ENCODE measurements at regions not wholly inside any gene's neighbourhood (a gene's known extent, or its start where the extent isn't known, plus 50 kb on each side); places are given as distances from the start of the nearest gene placed in this dataset.

DNA sequence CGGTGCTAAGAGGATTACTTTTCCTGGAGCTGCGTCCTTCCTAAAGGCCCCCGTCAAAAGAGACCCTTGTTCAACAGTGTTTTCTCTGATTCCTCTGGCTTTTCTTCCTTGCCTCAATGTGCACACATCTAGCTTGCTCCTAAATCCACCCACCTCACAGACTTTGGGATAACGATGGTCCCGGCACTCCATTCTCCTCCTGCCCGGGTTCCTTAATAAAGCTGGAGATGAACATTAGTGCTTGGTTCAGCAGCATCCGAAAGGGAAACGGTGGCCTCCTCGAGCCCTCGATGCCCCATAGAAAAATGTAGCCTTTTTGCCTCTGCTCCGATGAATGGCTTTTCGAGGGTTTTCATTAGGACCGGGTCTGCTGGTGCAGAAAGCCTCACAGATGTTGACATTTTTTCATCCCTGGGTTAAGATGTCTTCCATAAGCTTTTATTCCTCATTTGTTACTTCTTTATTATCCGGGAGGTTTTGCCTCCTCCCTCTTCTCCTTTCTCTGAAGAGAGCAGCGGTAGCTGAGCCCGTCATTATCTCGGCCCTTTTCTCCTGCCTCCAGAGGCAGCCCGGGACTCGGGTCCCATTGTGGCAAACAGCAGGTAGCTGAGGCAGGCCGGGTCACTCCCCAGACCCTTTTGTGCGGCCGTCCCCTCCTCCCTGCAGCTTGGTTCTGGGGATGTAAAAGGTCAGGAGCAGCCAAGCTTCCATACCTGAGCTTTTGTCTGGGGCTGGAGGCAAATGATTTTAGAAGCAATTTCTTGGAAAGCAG, 64.6 kb downstream of the CPN2 start:
- H3K36me3 ChIP-seq (ENCODE audit: control insufficient read depth in 2 of 2, insufficient read depth in 2 of 2, low read length in 1 of 2): no peaks in the 10 kb centered on the region
- no peak for DNase-seq (ENCODE audit: low read depth in 6 of 9, low spot score in 9 of 9)
- H3K27ac ChIP-seq (ENCODE audit: low read depth in 1 of 2, low read length in 1 of 2): no peak overlapping the region
- no peak overlapping the region for H3K4me3 ChIP-seq (ENCODE audit: low read length in 2 of 2)
- peaks cover 0 to 8% of the 10 kb centered on the region in 2 donors for H3K27me3 ChIP-seq (ENCODE audit: control insufficient read depth in 2 of 2, insufficient read depth in 1 of 2, low read length in 1 of 2)
- peaks cover 5 to 23% of the 10 kb centered on the region in 2 donors for H3K4me1 ChIP-seq (ENCODE audit: control insufficient read depth in 2 of 2, insufficient read depth in 2 of 2, low read length in 2 of 2)
- H3K9me3 ChIP-seq (ENCODE audit: control insufficient read depth in 2 of 2, insufficient read depth in 1 of 2, low read length in 1 of 2): no peaks in the 10 kb centered on the region
- WGBS: 96% methylated on average over 22 of the region's 22 CpGs

DNA sequence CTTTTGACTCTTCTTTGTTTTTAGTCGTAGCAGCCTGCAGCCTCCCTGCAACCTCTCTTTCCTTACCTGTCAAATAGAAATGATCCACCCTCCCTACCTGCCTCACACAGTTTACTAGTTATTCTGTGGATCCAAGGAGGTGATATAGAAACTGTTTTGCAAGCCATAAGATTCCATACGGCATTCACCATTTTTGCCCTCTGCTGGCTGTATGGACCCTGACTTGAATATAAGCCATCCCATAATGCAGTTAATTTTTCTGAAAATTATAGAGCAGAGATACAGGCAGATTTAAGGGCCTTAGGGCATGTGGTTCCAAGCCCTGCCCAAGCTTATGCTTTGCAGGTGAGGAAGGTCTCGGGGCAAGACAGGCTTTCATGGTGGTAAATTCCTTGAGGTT, 63.8 kb downstream of the CPN2 start:
- 67% methylated on average over 3 of the region's 3 CpGs for WGBS
- peaks cover 0 to under 1% of the 10 kb centered on the region in 2 donors for H3K9me3 ChIP-seq (ENCODE audit: control insufficient read depth in 2 of 2, insufficient read depth in 1 of 2, low read length in 1 of 2)
- H3K27me3 ChIP-seq (ENCODE audit: control insufficient read depth in 2 of 2, insufficient read depth in 1 of 2, low read length in 1 of 2): peaks cover 0 to 8% of the 10 kb centered on the region in 2 donors
- H3K27ac ChIP-seq (ENCODE audit: low read depth in 1 of 2, low read length in 1 of 2): no peak overlapping the region
- no peaks in the 10 kb centered on the region for H3K36me3 ChIP-seq (ENCODE audit: control insufficient read depth in 2 of 2, insufficient read depth in 2 of 2, low read length in 1 of 2)
- no peak overlapping the region for H3K4me3 ChIP-seq (ENCODE audit: low read length in 2 of 2)
- DNase-seq (ENCODE audit: low read depth in 6 of 9, low spot score in 9 of 9): no peak
- H3K4me1 ChIP-seq (ENCODE audit: control insufficient read depth in 2 of 2, insufficient read depth in 2 of 2, low read length in 2 of 2): peaks cover 5 to 23% of the 10 kb centered on the region in 2 donors

DNA sequence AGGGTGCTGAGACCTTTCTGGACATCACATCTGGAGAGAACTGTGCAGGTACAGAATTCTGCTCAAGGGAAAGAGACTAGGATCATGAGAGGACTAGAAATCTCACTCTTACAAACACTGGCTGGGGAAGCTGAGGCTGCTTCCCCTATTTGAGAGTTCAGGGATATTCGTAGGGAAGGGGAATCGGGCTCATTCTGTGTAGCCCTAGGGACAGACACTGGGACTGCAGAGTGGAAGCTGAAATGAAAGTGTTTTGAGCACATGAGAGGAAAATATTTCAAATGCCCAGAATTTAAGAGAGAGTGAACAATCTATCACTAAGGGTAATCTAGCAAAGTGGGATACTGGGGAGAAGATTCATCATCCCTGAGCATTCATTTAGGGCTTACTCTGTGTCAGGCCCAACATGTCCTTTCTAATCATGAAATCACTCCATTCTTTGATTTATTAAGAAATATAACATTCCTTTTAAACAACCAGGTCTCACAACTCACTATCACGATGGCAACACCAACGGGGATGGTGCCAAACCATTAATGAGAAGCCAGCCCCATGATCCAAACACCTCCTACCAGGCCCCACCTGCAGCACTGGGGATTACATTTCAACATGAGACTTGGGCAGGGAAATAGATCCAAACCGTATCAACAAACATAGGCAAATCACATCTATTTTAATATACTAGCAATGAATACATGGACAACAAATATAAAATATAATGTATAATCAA, 63.0 kb downstream of the CPN2 start:
- WGBS: 96% methylated on average over 5 of the region's 5 CpGs
- H3K4me1 ChIP-seq (ENCODE audit: control insufficient read depth in 2 of 2, insufficient read depth in 2 of 2, low read length in 2 of 2): peaks cover 5 to 23% of the 10 kb centered on the region in 2 donors
- DNase-seq (ENCODE audit: low read depth in 6 of 9, low spot score in 9 of 9): no peak
- peaks cover 0 to 7% of the 10 kb centered on the region in 2 donors for H3K9me3 ChIP-seq (ENCODE audit: control insufficient read depth in 2 of 2, insufficient read depth in 1 of 2, low read length in 1 of 2)
- H3K27me3 ChIP-seq (ENCODE audit: control insufficient read depth in 2 of 2, insufficient read depth in 1 of 2, low read length in 1 of 2): peaks cover 0 to 8% of the 10 kb centered on the region in 2 donors
- H3K4me3 ChIP-seq (ENCODE audit: low read length in 2 of 2): no peak overlapping the region
- no peak overlapping the region for H3K27ac ChIP-seq (ENCODE audit: low read depth in 1 of 2, low read length in 1 of 2)
- H3K36me3 ChIP-seq (ENCODE audit: control insufficient read depth in 2 of 2, insufficient read depth in 2 of 2, low read length in 1 of 2): no peaks in the 10 kb centered on the region

Measured in thymus (tissue), 11 donors.